ENCODE measurements at regions not wholly inside any gene's neighbourhood (a gene's known extent, or its start where the extent isn't known, plus 50 kb on each side); places are given as distances from the start of the nearest gene placed in this dataset.

GRCh38 chr4:20352163-20352431, 100.4 kb downstream of the SLIT2 start:
- DNase-seq: no peak

- no peak for DNase-seq
These were observed 101.9 kb downstream of the SLIT2 start for GRCh38 chr4:20353646-20354045.

- no peak for DNase-seq
These were observed 102.4 kb downstream of the SLIT2 start for GRCh38 chr4:20354120-20354519.

GRCh38 chr4:20356565-20356964, 104.9 kb downstream of the SLIT2 start:
- peak in 24 of 51 donors; percentile 2 to 67 (median 24) for DNase-seq

- DNase-seq: no peak
These were observed 106.4 kb downstream of the SLIT2 start for GRCh38 chr4:20358110-20358509.

- DNase-seq: no peak
These were observed 108.0 kb downstream of the SLIT2 start for GRCh38 chr4:20359692-20360091.

- DNase-seq: no peak
These were observed 110.4 kb downstream of the SLIT2 start for GRCh38 chr4:20362148-20362547.

- no peak for DNase-seq
These were observed 113.3 kb downstream of the SLIT2 start for GRCh38 chr4:20364969-20365368.

GRCh38 chr4:20367446-20367845, 115.7 kb downstream of the SLIT2 start:
- DNase-seq: no peak

GRCh38 chr4:20368926-20369325, 117.2 kb downstream of the SLIT2 start:
- DNase-seq: no peak

- no peak for DNase-seq
These were observed 118.6 kb downstream of the SLIT2 start for GRCh38 chr4:20370274-20370673.

- no peak for DNase-seq
These were observed 124.4 kb downstream of the SLIT2 start for GRCh38 chr4:20376070-20376469.

- no peak for DNase-seq
These were observed 126.5 kb downstream of the SLIT2 start for GRCh38 chr4:20378181-20378580.

GRCh38 chr4:20381005-20381404, 129.3 kb downstream of the SLIT2 start:
- no peak for DNase-seq

GRCh38 chr4:20383283-20383682, 131.6 kb downstream of the SLIT2 start:
- DNase-seq: no peak

GRCh38 chr4:20383969-20384368, 132.3 kb downstream of the SLIT2 start:
- DNase-seq: no peak

- DNase-seq: no peak
These were observed 132.8 kb downstream of the SLIT2 start for GRCh38 chr4:20384456-20384855.

GRCh38 chr4:20386001-20386740, 134.5 kb downstream of the SLIT2 start:
- no peak for DNase-seq

- DNase-seq: no peak
These were observed 135.2 kb downstream of the SLIT2 start for GRCh38 chr4:20386906-20387305.

- DNase-seq: no peak
These were observed 139.5 kb downstream of the SLIT2 start for GRCh38 chr4:20391198-20391597.

- no peak for DNase-seq
These were observed 140.2 kb downstream of the SLIT2 start for GRCh38 chr4:20391912-20392311.

GRCh38 chr4:20393486-20394100, 141.9 kb downstream of the SLIT2 start:
- peak in 2 of 51 donors; percentile 5 to 21 for DNase-seq

- DNase-seq: no peak
These were observed 142.8 kb downstream of the SLIT2 start for GRCh38 chr4:20394512-20394911.

Measured in hypothalamus (tissue), 51 donors.